C4-2B (cell line): ENCODE measurements at regions not wholly inside any gene's neighbourhood (a gene's known extent, or its start where the extent isn't known, plus 50 kb on each side); places are given as distances from the start of the nearest gene placed in this dataset.
"Not testable (repeated sequence)": the region's sequence is repeated elsewhere in the genome, so short reads cannot be mapped to it uniquely, and the experiment has no call there.

ENCODE experiments used
- H3K27ac ChIP-seq: fragments of 450-650 bp; 2 replicates; pipeline ENCODE4 v1.5.1; 2017
- ZFX ChIP-seq: fragments of 450-650 bp; IDR thresholded peaks from 2 replicates; pipeline ENCODE4 v1.6.1; 2017
- TF ChIP-seq, protein P1 (sequence below): fragments of 450-650 bp; conservative IDR thresholded peaks from 2 replicates; pipeline ENCODE4 v1.5.1; 2017; ENCODE audit warnings: mild to moderate bottlenecking

DNA sequence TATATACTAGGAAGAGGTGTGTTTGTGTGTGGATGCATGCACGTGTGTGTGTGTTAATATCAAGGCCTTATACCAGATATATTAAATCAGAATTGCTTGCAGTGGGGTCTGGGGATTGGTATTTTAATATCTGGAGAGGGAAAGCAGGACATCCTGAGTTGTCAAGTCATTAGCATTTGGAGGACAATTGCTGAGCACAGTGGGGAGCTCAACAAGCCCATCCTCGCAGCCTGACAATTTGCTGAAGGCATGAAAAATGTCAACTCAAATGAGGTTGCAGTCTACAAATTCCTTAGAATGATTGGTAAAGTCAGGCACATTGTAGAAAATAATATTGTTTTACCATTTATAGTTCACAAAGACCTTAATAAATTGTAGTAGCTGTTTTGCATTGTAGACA, 627.4 kb downstream of the LRRC70 start:
- TF ChIP-seq, protein P1, sequence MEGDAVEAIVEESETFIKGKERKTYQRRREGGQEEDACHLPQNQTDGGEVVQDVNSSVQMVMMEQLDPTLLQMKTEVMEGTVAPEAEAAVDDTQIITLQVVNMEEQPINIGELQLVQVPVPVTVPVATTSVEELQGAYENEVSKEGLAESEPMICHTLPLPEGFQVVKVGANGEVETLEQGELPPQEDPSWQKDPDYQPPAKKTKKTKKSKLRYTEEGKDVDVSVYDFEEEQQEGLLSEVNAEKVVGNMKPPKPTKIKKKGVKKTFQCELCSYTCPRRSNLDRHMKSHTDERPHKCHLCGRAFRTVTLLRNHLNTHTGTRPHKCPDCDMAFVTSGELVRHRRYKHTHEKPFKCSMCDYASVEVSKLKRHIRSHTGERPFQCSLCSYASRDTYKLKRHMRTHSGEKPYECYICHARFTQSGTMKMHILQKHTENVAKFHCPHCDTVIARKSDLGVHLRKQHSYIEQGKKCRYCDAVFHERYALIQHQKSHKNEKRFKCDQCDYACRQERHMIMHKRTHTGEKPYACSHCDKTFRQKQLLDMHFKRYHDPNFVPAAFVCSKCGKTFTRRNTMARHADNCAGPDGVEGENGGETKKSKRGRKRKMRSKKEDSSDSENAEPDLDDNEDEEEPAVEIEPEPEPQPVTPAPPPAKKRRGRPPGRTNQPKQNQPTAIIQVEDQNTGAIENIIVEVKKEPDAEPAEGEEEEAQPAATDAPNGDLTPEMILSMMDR = no peak
- TF ChIP-seq ZFX = no peak
- H3K27ac ChIP-seq = no peak overlapping the region

DNA sequence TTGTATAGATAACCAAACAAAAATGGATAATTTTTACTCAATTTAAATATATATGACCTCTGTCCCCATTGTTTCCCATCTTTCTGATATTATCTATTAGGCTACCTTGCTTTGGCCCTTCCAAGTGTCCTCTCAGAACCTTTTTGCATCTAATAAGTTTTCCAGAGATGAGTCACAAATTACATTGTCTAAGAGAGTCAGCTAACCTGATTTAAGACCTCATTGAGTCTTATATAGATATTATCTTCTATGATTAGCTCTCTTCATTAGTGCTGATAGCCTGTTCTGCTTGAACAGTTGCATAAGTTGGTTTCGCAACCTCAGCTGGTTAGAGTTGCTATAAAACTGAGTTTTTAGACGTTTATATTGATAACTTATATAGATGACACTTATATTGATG, 623.1 kb downstream of the LRRC70 start:
- no peak overlapping the region for H3K27ac ChIP-seq
- TF ChIP-seq ZFX = no peak
- TF ChIP-seq, protein P1 = no peak

DNA sequence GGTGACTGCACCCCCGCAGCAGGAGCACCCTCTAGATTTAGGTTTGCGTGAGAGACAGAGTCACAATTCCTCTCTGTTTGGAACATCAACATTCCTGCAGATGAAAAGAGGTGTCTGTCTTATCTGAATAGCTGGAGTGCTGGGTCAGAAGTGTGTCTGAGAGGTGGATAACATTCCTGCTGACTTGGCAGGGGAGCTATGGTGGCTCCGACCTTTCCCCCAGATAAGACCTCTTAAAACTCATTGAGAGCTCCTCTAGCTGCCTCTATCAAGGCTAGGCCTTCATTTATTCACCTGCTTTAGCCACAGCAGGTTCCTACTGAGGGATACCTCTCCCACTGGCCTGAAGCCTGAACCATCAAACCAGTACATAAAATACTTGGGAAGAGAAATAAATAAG, 615.5 kb downstream of the LRRC70 start:
- TF ChIP-seq, protein P1 = no peak
- no peak for TF ChIP-seq ZFX

DNA sequence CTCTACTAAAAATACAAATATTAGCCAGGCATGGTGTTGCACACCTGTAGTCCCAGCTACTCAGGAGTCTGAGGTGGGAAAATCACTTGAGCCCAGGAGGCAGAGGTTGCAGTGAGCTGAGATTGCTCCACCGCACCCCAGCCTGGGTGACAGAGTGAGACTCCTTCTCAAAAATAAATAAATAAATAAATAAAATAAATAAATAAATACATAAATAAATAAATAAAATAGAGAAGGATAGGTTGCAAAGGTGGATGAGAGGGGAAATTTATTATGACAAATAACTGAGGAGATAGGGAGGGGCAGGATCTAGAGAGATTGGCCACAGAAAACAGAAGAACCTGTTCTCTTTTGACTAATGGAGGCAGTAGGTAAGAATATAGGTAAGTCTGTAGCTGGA, 601.6 kb downstream of the LRRC70 start:
- not testable (repeated sequence) for H3K27ac ChIP-seq

More for the DNA sequence above, 615.5 kb downstream of the LRRC70 start:
- no peak overlapping the region for H3K27ac ChIP-seq

GRCh38 chr5:63175850-63176249, 597.2 kb downstream of the LRRC70 start:
- TF ChIP-seq, protein P1 = no peak
- no peak for TF ChIP-seq ZFX
- H3K27ac ChIP-seq = no peak overlapping the region

DNA sequence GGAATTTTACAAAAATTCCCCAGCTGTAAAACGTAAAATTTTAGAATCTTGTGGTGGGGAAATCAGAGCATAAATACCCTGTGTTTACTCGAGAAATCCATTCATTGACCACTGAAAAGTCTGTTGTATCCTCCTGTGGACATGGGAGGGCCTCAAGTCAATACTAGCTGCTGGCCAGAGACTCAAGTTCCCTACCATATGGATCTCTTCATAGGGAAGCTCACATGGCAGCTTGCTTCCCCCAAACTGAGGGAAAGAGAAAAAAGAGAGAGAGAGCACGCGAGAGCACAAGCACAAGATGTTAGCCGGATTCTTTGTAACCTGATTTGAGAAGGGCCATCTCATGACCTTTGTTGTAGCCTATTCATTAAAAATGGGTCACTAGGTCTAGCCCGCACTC, 591.9 kb downstream of the LRRC70 start:
- TF ChIP-seq ZFX = no peak
- TF ChIP-seq, protein P1 = no peak
- no peak overlapping the region for H3K27ac ChIP-seq

GRCh38 chr5:63164838-63165535, 586.4 kb downstream of the LRRC70 start:
- no peak overlapping the region for H3K27ac ChIP-seq
- TF ChIP-seq ZFX = no peak

DNA sequence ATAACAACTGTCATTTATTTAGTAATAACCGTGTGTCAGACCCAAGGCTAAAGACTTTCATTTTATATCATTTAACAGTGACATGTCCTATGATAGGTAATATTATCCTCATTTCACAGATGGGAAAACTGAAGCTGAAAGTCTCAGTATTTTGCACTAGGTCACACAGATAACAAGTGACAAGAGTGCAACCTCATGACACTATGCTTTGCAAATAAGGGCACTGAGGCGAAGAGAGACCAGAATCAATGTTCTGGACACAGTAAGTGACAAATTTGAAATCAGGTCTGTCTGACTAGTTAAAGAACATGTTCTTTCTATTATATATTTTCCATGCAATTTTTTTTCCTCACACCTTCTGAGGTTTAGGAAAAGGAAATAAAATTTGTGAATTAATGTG, 585.7 kb downstream of the LRRC70 start:
- TF ChIP-seq, protein P1 = no peak
- no peak for TF ChIP-seq ZFX
- H3K27ac ChIP-seq = no peak overlapping the region
